ENCODE measurements at regions not wholly inside any gene's neighbourhood (a gene's known extent, or its start where the extent isn't known, plus 50 kb on each side); places are given as distances from the start of the nearest gene placed in this dataset.

DNA sequence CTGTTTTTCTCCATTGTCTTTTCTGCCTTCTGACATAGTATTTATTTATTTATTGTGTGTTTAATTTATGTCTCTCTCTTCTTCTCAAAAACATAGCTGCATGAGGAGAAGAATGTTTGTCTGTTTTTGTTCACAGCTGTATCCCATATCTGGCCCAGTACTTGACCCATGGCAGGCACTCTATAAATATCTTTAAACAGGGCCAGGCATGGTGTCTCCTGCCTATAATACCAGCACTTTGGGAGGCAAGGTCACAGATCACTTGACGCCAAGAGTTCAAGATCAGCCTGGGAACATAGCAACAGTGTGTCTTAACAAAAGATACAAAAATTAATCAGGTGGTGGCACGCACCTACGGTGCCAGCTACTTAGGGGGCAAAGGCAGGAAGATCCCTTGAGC is 361.3 kb upstream of the KLHL29 start:
- H3K9me3 ChIP-seq, result no peaks in the 10 kb centered on the region
- no peak overlapping the region for H3K27ac ChIP-seq
- no peak for ATAC-seq
- intact Hi-C loops (cut with DNase I), result no loop called here
- no peaks in the 10 kb centered on the region for H3K4me1 ChIP-seq
- H3K27me3 ChIP-seq, result peaks cover 0 to 4% of the 10 kb centered on the region in 2 donors
- TF ChIP-seq, protein P1, sequence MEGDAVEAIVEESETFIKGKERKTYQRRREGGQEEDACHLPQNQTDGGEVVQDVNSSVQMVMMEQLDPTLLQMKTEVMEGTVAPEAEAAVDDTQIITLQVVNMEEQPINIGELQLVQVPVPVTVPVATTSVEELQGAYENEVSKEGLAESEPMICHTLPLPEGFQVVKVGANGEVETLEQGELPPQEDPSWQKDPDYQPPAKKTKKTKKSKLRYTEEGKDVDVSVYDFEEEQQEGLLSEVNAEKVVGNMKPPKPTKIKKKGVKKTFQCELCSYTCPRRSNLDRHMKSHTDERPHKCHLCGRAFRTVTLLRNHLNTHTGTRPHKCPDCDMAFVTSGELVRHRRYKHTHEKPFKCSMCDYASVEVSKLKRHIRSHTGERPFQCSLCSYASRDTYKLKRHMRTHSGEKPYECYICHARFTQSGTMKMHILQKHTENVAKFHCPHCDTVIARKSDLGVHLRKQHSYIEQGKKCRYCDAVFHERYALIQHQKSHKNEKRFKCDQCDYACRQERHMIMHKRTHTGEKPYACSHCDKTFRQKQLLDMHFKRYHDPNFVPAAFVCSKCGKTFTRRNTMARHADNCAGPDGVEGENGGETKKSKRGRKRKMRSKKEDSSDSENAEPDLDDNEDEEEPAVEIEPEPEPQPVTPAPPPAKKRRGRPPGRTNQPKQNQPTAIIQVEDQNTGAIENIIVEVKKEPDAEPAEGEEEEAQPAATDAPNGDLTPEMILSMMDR (IDR thresholded peaks at IDR 0.05), result no peak
- DNase-seq, result no peak
- no peaks in the 10 kb centered on the region for H3K36me3 ChIP-seq
- no peak overlapping the region for H3K4me3 ChIP-seq

DNA sequence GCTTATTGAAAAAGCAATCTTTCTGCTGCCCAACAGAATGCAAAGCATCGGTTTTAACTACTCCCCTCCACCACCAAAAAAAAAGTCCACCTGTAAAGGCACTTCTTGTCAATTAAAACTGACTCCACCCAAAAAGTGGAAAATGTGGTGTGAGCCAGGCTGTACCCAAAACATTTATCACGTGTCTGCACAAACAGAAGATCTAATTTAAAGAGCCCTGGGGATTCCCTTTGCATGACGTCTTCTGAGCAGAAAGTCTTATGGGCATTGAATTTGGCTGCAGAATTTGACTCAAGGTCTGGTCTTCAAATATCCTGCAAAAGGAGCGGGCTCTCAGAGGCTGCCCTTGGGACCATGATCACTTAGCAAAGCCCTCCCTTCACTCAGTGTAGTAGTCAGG is 358.3 kb upstream of the KLHL29 start:
- Histone ChIP-seq H3K4me1 (no peaks in the 10 kb centered on the region), H3K27ac (no peak overlapping the region), H3K4me3 (no peak overlapping the region), H3K27me3 (peaks cover 0 to 12% of the 10 kb centered on the region in 2 donors), H3K36me3 (no peaks in the 10 kb centered on the region), H3K9me3 (no peaks in the 10 kb centered on the region)
- DNase-seq (no peak), ATAC-seq (no peak)
- intact Hi-C loops (cut with DNase I), result no loop called here
- TF ChIP-seq, protein P1 (IDR thresholded peaks at IDR 0.05), result no peak

DNA sequence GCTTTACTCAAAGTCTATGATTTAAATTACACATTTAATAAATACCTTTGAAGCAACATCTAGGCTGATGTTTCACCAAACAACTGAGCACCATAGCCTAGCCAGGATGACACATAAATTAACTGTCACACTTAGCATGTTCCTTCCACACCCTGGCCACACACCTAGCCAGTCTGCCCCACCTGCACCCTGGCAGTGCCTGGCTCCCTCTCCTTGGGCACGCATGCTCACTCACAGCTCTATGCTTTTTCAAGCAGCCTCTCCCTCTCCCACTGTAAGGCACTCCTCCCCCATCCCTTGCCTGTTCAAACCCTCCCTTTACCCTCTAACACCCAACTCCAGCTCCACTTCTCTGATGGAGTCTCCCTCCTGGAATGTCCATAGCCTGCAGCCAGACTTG is 357.6 kb upstream of the KLHL29 start:
- Histone ChIP-seq H3K4me3 (no peak overlapping the region), H3K27ac (no peak overlapping the region), H3K36me3 (no peaks in the 10 kb centered on the region), H3K9me3 (no peaks in the 10 kb centered on the region), H3K27me3 (peaks cover 0 to 12% of the 10 kb centered on the region in 2 donors), H3K4me1 (no peaks in the 10 kb centered on the region)
- TF ChIP-seq, protein P1 (IDR thresholded peaks at IDR 0.05), result no peak
- intact Hi-C loops (cut with DNase I), result no loop called here
- DNase-seq (no peak), ATAC-seq (no peak)

DNA sequence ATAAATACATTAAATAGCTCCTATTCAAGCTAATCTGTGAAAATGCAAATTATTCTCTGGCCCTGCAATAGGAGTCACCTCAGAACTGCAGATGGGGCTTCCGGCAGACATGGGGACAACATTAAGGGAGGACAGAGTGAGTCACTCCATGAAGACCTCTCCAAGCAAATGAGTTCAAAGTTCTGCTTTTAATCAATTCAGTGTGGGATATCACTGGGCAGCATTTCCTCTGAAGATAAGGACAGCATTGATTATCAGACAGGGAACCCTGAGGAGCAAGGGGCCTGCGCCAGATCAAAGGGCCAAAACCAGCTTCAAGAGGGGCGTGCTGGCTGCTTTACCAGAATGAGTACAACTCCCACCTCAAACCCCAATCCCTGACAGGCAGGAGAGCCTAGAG is 356.9 kb upstream of the KLHL29 start:
- peaks cover 0 to 12% of the 10 kb centered on the region in 2 donors for H3K27me3 ChIP-seq
- H3K4me1 ChIP-seq, result no peaks in the 10 kb centered on the region
- H3K4me3 ChIP-seq, result no peak overlapping the region
- no peak overlapping the region for H3K27ac ChIP-seq
- no peaks in the 10 kb centered on the region for H3K36me3 ChIP-seq
- TF ChIP-seq, protein P1 (IDR thresholded peaks at IDR 0.05), result no peak
- intact Hi-C loops (cut with DNase I), result no loop called here
- no peaks in the 10 kb centered on the region for H3K9me3 ChIP-seq
- DNase-seq (no peak), ATAC-seq (no peak)

DNA sequence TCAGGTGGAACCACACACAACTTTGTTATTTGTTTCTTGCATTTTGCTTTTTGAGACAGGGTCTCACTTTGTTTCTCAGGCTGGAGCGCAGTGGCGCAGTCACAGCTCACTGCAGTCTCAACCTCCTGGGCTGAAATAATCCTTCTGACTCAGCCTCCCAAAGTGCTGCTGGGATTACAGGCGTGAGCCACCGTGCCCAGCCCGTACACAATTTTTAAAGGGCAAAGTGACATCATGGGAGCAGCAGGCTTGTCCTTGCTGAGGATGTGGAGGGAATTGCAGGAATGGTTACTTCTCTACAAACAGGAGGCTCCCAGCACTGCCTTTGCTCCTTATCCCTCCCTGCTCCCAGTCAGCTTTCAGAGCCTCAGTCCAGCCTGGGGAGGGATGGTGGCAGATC is 355.9 kb upstream of the KLHL29 start:
- Histone ChIP-seq H3K9me3 (no peaks in the 10 kb centered on the region), H3K27ac (no peak overlapping the region)
- DNase-seq, result no peak

More for the DNA sequence above, 355.9 kb upstream of the KLHL29 start:
- H3K4me3 ChIP-seq, result no peak overlapping the region
- TF ChIP-seq, protein P1 (IDR thresholded peaks at IDR 0.05), result no peak
- no peaks in the 10 kb centered on the region for H3K36me3 ChIP-seq
- intact Hi-C loops (cut with DNase I), result no loop called here
- H3K27me3 ChIP-seq, result peaks cover 0 to 12% of the 10 kb centered on the region in 2 donors
- no peak for ATAC-seq
- H3K4me1 ChIP-seq, result no peaks in the 10 kb centered on the region
